Activated CD4-positive, alpha-beta T cell treated with anti-CD3 and anti-CD28 coated beads, Interleukin-2, amount 10 ng/mL, durations not matched to agents 7 days and 5 days (primary cell): ENCODE measurements at regions not wholly inside any gene's neighbourhood (a gene's known extent, or its start where the extent isn't known, plus 50 kb on each side); places are given as distances from the start of the nearest gene placed in this dataset.

Experiments used
- CTCF ChIA-PET: fragments of 350-600 bp; sonication (Branson Sonifier 250); formaldehyde crosslinking; loops from one replicate; lab custom pipeline; 2021; ENCODE audit warnings: antibody characterized with exemption; lab: Charles Lee
- POLR2A ChIA-PET: fragments of 350-600 bp; sonication (Branson Sonifier 250); formaldehyde crosslinking; loops from one replicate; lab custom pipeline; 2021; ENCODE audit warnings: antibody characterized with exemption; lab: Charles Lee
- DNase-seq: peaks from one replicate; pipeline ENCODE4 v3.0.0-alpha.2; 2020
- H3K27ac Mint-ChIP-seq: one replicate; pipeline ENCODE4 v1.8.0; 2021; ENCODE audit warnings: mild to moderate bottlenecking, moderate library complexity, mixed read lengths
- H3K27me3 Mint-ChIP-seq: one replicate; pipeline ENCODE4 v1.8.0; 2021; ENCODE audit warnings: mixed read lengths
- H3K36me3 Mint-ChIP-seq: one replicate; pipeline ENCODE4 v1.8.0; 2021; ENCODE audit warnings: low read depth, mixed read lengths
- H3K4me1 Mint-ChIP-seq: one replicate; pipeline ENCODE4 v1.8.0; 2021; ENCODE audit warnings: mixed read lengths
- H3K4me3 Mint-ChIP-seq: one replicate; pipeline ENCODE4 v1.8.0; 2021; ENCODE audit warnings: mild to moderate bottlenecking, moderate library complexity, mixed read lengths
- H3K9me3 Mint-ChIP-seq: one replicate; pipeline ENCODE4 v1.8.0; 2021; ENCODE audit warnings: mixed read lengths

DNA sequence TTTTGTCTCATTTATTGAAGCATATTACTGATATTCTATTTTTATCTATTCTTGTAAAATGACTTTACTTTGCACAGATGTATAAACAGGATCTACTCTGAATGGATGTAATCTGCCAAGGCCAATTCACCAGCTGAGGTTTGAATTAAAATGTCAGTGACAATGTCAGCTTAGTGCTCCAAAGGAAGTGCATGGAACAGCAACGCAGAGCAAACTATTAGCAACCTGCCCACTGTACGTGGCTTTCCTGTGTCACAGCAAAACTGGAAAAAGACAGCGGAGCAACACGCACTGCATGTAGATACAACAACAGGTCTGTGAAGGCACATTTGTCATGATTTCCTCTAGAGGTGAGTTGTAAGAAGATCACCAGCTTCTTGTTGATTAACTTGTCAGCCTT is 409.4 kb downstream of the MED10 start:
- no peaks in the 10 kb centered on the region for H3K27me3 Mint-ChIP-seq
- H3K9me3 Mint-ChIP-seq: peaks cover 4% of the 10 kb centered on the region
- POLR2A ChIA-PET: no interaction called here
- H3K36me3 Mint-ChIP-seq: no peaks in the 10 kb centered on the region
- H3K4me3 Mint-ChIP-seq: no peak overlapping the region
- DNase-seq: no peak
- H3K27ac Mint-ChIP-seq: no peak overlapping the region
- CTCF ChIA-PET: no interaction called here
- H3K4me1 Mint-ChIP-seq: no peaks in the 10 kb centered on the region

DNA sequence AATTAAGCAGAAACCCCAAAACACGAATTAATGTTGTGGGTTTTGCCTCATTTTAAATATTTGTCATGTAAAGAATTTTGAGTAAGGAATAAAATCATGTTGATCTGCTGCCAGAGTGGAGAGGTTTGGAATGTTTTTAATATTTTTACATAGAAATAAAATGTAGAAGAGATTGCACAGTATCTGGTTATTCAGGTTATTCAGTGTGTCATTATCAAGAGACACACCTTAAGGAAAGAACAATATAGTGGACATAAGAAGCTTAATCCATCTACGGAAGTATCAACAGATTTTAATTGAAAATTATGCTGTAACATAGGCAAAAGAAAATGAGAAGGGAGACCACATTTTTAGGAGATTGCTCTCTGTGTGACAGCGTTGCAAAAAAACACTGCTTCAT is 410.4 kb downstream of the MED10 start:
- H3K27ac Mint-ChIP-seq: no peak overlapping the region
- H3K27me3 Mint-ChIP-seq: no peaks in the 10 kb centered on the region
- H3K4me3 Mint-ChIP-seq: no peak overlapping the region
- H3K4me1 Mint-ChIP-seq: no peaks in the 10 kb centered on the region
- ChIA-PET POLR2A (no interaction called here), CTCF (no interaction called here)
- H3K36me3 Mint-ChIP-seq: no peaks in the 10 kb centered on the region
- no peak for DNase-seq
- peaks cover 4% of the 10 kb centered on the region for H3K9me3 Mint-ChIP-seq

DNA sequence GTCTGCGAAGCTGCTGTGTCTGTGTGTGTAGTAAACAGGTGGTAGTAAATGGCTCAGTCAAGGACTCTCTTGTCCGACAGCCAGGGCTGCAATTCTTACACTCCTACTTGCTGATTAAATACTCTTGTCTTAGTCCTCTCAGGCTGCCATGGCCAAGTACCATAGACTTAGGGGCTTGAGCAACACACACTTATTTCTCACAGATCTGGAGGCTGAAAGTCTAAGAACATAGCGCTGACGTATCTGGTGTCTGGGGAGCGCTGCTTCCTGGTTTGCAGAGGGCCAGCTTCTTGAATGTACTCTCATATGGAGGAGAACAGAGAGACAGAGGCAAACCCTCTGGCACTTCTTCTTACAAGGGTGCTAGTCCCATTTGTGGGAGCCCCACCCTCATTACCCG is 411.0 kb downstream of the MED10 start:
- DNase-seq: no peak
- Mint-ChIP-seq H3K27me3 (no peaks in the 10 kb centered on the region), H3K4me1 (no peaks in the 10 kb centered on the region), H3K27ac (no peak overlapping the region), H3K36me3 (no peaks in the 10 kb centered on the region), H3K9me3 (peaks cover 4% of the 10 kb centered on the region), H3K4me3 (no peak overlapping the region)
- POLR2A ChIA-PET: no interaction called here
- CTCF ChIA-PET: no interaction called here

GRCh38 chr5:5965132-5965531 is 413.2 kb downstream of the MED10 start:
- no peaks in the 10 kb centered on the region for H3K4me1 Mint-ChIP-seq

GRCh38 chr5:5964347-5964746 is 414.0 kb downstream of the MED10 start:
- H3K9me3 Mint-ChIP-seq: peaks cover 4% of the 10 kb centered on the region
- ChIA-PET CTCF (no interaction called here), POLR2A (no interaction called here)
- DNase-seq: no peak
- H3K27ac Mint-ChIP-seq: no peak overlapping the region
- no peaks in the 10 kb centered on the region for H3K27me3 Mint-ChIP-seq
- no peaks in the 10 kb centered on the region for H3K36me3 Mint-ChIP-seq
- no peak overlapping the region for H3K4me3 Mint-ChIP-seq
- H3K4me1 Mint-ChIP-seq: no peaks in the 10 kb centered on the region

More at GRCh38 chr5:5965132-5965531, 413.2 kb downstream of the MED10 start:
- DNase-seq: no peak
- CTCF ChIA-PET: no interaction called here
- no peaks in the 10 kb centered on the region for H3K36me3 Mint-ChIP-seq
- no peaks in the 10 kb centered on the region for H3K27me3 Mint-ChIP-seq
- no peak overlapping the region for H3K4me3 Mint-ChIP-seq
- POLR2A ChIA-PET: no interaction called here
- H3K9me3 Mint-ChIP-seq: peaks cover 4% of the 10 kb centered on the region
- no peak overlapping the region for H3K27ac Mint-ChIP-seq

DNA sequence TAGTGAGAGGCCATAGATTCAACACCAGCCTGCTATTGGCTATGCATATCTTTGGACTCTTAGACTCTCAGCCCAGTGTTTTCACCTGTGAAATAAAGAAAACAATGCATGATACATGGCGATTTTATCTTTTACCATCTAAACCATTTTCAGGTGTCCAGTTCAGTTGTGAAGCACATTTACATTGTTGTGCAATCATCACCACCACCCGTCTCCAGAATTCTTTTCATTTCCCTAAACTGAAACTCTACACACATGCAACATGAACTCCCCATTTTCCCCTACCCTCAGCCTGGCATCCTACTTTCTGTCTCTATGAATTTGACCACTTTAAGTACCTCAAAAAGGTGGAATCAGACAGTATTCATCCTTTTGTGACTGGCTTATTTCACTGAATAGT is 420.6 kb downstream of the MED10 start:
- no peaks in the 10 kb centered on the region for H3K27me3 Mint-ChIP-seq

DNA sequence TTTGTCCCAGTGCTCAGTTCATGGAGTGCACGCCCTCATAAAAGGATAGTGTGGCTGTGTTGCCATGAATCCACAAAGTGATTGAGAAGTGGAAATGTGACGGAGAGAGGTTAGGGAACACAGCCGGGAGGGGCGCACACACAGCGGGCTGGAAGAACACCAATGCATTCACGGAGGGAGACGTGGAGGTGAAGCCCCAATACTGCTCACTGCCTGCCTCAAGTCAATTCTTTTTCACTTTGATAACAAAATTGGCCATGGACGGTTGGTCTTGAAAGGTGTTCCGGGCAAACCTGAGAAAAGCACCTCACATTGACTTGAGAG is 424.1 kb downstream of the MED10 start:
- Mint-ChIP-seq H3K4me1 (no peaks in the 10 kb centered on the region), H3K27ac (no peak overlapping the region), H3K4me3 (no peak overlapping the region), H3K9me3 (no peaks in the 10 kb centered on the region), H3K36me3 (no peaks in the 10 kb centered on the region), H3K27me3 (no peaks in the 10 kb centered on the region)
- ChIA-PET POLR2A (no interaction called here), CTCF (no interaction called here)
- no peak for DNase-seq

More for the DNA sequence above, 420.6 kb downstream of the MED10 start:
- Mint-ChIP-seq H3K27ac (no peak overlapping the region), H3K4me1 (no peaks in the 10 kb centered on the region), H3K9me3 (no peaks in the 10 kb centered on the region), H3K36me3 (no peaks in the 10 kb centered on the region), H3K4me3 (no peak overlapping the region)
- DNase-seq: no peak
- ChIA-PET CTCF (no interaction called here), POLR2A (no interaction called here)

GRCh38 chr5:5953584-5954274 is 424.6 kb downstream of the MED10 start:
- H3K9me3 Mint-ChIP-seq: no peaks in the 10 kb centered on the region
- H3K27me3 Mint-ChIP-seq: no peaks in the 10 kb centered on the region
- no peak overlapping the region for H3K4me3 Mint-ChIP-seq
- H3K4me1 Mint-ChIP-seq: no peaks in the 10 kb centered on the region
- ChIA-PET CTCF (no interaction called here), POLR2A (no interaction called here)
- H3K27ac Mint-ChIP-seq: no peak overlapping the region
- DNase-seq: no peak
- no peaks in the 10 kb centered on the region for H3K36me3 Mint-ChIP-seq

- no peak overlapping the region for H3K27ac Mint-ChIP-seq
- POLR2A ChIA-PET: no interaction called here
These were observed 426.4 kb downstream of the MED10 start for GRCh38 chr5:5951953-5952352.

DNA sequence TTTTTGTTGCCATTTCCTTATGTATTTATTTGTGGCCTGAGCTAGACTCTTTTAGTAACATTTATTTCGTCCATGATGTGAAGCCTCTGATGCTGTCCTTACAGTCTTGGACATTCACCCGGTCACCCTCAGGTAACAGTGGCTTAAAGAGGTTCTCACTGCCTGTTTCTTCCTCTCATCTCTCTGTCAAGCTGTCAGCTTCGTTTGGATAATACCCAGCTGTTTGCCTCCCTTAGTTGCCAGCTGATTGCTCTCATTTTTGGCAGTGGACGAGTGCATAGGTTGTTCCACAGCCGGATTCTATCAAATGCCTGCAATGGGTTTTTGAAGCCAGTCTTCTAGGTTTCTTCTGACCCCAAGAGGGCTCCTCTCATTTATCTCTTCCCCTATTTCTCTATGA is 427.7 kb downstream of the MED10 start:
- POLR2A ChIA-PET: no interaction called here
- CTCF ChIA-PET: no interaction called here
- DNase-seq: no peak

More at GRCh38 chr5:5951953-5952352, 426.4 kb downstream of the MED10 start:
- no peak for DNase-seq
- Mint-ChIP-seq H3K4me1 (no peaks in the 10 kb centered on the region), H3K36me3 (no peaks in the 10 kb centered on the region), H3K27me3 (peaks cover 2% of the 10 kb centered on the region), H3K4me3 (no peak overlapping the region), H3K9me3 (no peaks in the 10 kb centered on the region)
- CTCF ChIA-PET: no interaction called here

DNA sequence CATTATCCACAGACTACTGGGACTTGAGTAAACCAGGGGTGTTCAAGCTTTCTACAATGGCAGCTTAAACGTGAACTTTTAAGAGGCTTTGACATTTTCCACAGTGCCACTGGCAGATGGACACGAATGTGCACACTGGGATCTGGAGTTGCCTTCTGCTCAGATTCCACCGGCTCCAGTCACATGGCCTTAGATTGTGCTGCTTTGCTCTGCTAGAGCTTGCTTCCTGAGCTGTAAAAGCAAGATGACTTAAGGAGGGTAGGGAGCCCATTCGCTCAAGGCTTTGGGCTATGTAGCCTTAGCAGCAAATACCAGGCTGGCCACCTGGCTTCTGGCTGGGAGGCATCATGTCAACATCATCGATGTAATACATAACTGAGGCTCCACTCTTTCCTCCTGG is 436.9 kb downstream of the MED10 start:
- Mint-ChIP-seq H3K27me3 (peaks cover 2% of the 10 kb centered on the region), H3K27ac (no peak overlapping the region), H3K36me3 (no peaks in the 10 kb centered on the region), H3K9me3 (no peaks in the 10 kb centered on the region), H3K4me1 (no peaks in the 10 kb centered on the region), H3K4me3 (no peak overlapping the region)
- ChIA-PET CTCF (no interaction called here), POLR2A (no interaction called here)
- DNase-seq: no peak

More for the DNA sequence above, 427.7 kb downstream of the MED10 start:
- Mint-ChIP-seq H3K27me3 (peaks cover 4% of the 10 kb centered on the region), H3K4me3 (no peak overlapping the region), H3K27ac (no peak overlapping the region), H3K9me3 (no peaks in the 10 kb centered on the region), H3K36me3 (no peaks in the 10 kb centered on the region), H3K4me1 (no peaks in the 10 kb centered on the region)

DNA sequence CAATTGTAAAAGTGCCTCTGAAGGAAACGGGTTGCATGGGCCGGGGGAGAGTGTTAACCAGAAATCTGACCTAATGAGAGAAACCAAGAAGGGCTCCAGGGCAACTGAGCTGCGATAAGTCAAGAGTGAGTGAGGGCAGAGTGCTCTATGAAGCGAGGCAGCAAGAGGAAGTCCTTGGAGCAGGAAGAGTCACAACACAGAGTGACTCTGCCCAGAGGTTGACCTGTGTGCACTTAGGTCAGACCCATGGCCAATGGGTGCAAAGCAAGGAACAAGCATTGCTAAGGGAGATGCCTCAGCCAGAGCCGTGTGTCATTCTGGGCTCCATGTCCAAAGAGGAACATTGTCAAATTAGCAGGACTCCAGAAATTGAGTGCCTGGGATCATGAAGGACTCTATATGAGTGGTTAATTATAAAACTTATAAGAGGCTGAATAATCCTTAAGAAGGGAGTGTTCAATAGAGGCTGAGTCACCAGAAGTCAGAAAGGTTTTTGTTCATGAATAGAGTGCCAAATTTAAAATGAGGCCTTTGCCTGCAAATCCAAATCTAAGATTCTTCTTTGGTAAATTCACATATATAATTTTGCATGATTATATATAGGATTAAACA is 438.5 kb downstream of the MED10 start:
- CTCF ChIA-PET: no interaction called here
- H3K4me1 Mint-ChIP-seq: no peaks in the 10 kb centered on the region
- no peak for DNase-seq
- H3K36me3 Mint-ChIP-seq: no peaks in the 10 kb centered on the region
- H3K27me3 Mint-ChIP-seq: no peaks in the 10 kb centered on the region
- POLR2A ChIA-PET: no interaction called here
- no peaks in the 10 kb centered on the region for H3K9me3 Mint-ChIP-seq
- H3K4me3 Mint-ChIP-seq: no peak overlapping the region
- no peak overlapping the region for H3K27ac Mint-ChIP-seq

GRCh38 chr5:5933651-5934050 is 444.7 kb downstream of the MED10 start:
- Mint-ChIP-seq H3K27ac (no peak overlapping the region), H3K4me3 (no peak overlapping the region), H3K9me3 (no peaks in the 10 kb centered on the region), H3K36me3 (no peaks in the 10 kb centered on the region), H3K27me3 (no peaks in the 10 kb centered on the region), H3K4me1 (no peaks in the 10 kb centered on the region)
- ChIA-PET CTCF (no interaction called here), POLR2A (no interaction called here)
- no peak for DNase-seq

- H3K9me3 Mint-ChIP-seq: no peaks in the 10 kb centered on the region
- no peak overlapping the region for H3K4me3 Mint-ChIP-seq
- POLR2A ChIA-PET: no interaction called here
- DNase-seq: no peak
- CTCF ChIA-PET: no interaction called here
- H3K27ac Mint-ChIP-seq: no peak overlapping the region
- H3K4me1 Mint-ChIP-seq: no peaks in the 10 kb centered on the region
- no peaks in the 10 kb centered on the region for H3K36me3 Mint-ChIP-seq
- H3K27me3 Mint-ChIP-seq: no peaks in the 10 kb centered on the region
These were observed 445.5 kb downstream of the MED10 start for GRCh38 chr5:5932824-5933223.
